H1 (cell line): ENCODE measurements at regions not wholly inside any gene's neighbourhood (a gene's known extent, or its start where the extent isn't known, plus 50 kb on each side); places are given as distances from the start of the nearest gene placed in this dataset.

Experiments used
- NRF1 ChIP-seq: IDR thresholded peaks from 2 replicates; pipeline ENCODE4 v1.6.1; 2011; ENCODE audit warnings: mild to moderate bottlenecking, low read depth, low read length, improper control_type of control experiment
- RAD21 ChIP-seq, 2 experiments: IDR thresholded peaks in 1 of 2; conservative IDR thresholded peaks in 1 of 2; 2 replicates each; pipeline ENCODE4 v1.6.1; 2011; ENCODE audit warnings: low read depth in 2 of 2, low read length in 2 of 2, improper control_type of control experiment in 1 of 2, inconsistent platforms in 1 of 2, mild to moderate bottlenecking in 1 of 2, moderate library complexity in 1 of 2
- SAP30 ChIP-seq: fragments of 300-600 bp; sonication (generic); IDR thresholded peaks from 2 replicates; pipeline ENCODE4 v1.7.1; 2012; ENCODE audit warnings: low read length, moderate library complexity, mild to moderate bottlenecking, inconsistent platforms; ENCODE audit not compliant: insufficient read depth, insufficient replicate concordance
- SP4 ChIP-seq: IDR thresholded peaks from 2 replicates; pipeline ENCODE4 v1.6.1; 2012; ENCODE audit warnings: low read length, inconsistent platforms
- SUZ12 ChIP-seq: fragments of 200-600 bp; sonication (generic); IDR thresholded peaks from 2 replicates; pipeline ENCODE4 v1.6.1; 2012; ENCODE audit warnings: mild to moderate bottlenecking, inconsistent platforms, low read length, moderate library complexity, mixed read lengths
- YY1 ChIP-seq: IDR thresholded peaks from 2 replicates; pipeline ENCODE4 v1.6.1; 2011; ENCODE audit warnings: low read depth, mild to moderate bottlenecking, low read length
- ZNF274 ChIP-seq: IDR thresholded peaks from 2 replicates; pipeline ENCODE4 v1.7.0; 2012; ENCODE audit warnings: low read length, borderline replicate concordance; ENCODE audit errors: extremely low read depth

- TF ChIP-seq SAP30 (no peak), SP4 (no peak), SUZ12 (no peak), ZNF274 (no peak), RAD21 (IDR thresholded peaks at IDR 0.05 in 1 of 2, conservative IDR thresholded peaks at IDR 0.05 in 1 of 2; ENCODE audit: low read depth in 2 of 2, low read length in 2 of 2) (no peak), YY1 (no peak), NRF1 (no peak)
Observed at GRCh38 chr1:29441916-29442668, 205.8 kb downstream of the PTPRU start (continued).
